GM12874 (cell line): ENCODE measurements at regions not wholly inside any gene's neighbourhood (a gene's known extent, or its start where the extent isn't known, plus 50 kb on each side); places are given as distances from the start of the nearest gene placed in this dataset.

Source experiments
- TF ChIP-seq, protein P1 (sequence below): IDR thresholded peaks from 2 replicates; pipeline ENCODE4 v1.5.1; 2011; ENCODE audit warnings: low read depth, mild to moderate bottlenecking, control low read depth, low read length, moderate library complexity; ENCODE audit not compliant: insufficient read depth

DNA sequence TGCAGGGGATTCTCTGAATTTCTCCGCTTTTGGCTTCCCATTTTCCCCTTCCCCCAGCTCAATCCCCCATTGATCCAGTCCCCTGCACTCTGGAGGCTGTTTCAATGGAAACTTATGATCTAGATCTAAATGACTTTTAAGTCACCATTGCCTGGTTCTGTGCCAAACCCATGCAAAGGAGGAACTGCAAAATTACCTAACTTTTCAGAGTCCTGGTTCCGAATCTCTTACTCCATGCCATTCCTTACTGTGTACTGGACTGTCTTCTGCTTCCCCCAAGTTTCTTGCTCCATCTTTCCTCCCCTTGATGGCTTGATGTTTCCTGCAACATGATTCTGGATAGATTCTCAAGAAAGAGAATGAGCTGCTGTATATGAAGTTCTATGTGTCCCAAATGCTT lies 327.8 kb downstream of the MIAT start:
- TF ChIP-seq, protein P1, sequence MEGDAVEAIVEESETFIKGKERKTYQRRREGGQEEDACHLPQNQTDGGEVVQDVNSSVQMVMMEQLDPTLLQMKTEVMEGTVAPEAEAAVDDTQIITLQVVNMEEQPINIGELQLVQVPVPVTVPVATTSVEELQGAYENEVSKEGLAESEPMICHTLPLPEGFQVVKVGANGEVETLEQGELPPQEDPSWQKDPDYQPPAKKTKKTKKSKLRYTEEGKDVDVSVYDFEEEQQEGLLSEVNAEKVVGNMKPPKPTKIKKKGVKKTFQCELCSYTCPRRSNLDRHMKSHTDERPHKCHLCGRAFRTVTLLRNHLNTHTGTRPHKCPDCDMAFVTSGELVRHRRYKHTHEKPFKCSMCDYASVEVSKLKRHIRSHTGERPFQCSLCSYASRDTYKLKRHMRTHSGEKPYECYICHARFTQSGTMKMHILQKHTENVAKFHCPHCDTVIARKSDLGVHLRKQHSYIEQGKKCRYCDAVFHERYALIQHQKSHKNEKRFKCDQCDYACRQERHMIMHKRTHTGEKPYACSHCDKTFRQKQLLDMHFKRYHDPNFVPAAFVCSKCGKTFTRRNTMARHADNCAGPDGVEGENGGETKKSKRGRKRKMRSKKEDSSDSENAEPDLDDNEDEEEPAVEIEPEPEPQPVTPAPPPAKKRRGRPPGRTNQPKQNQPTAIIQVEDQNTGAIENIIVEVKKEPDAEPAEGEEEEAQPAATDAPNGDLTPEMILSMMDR = no peak

DNA sequence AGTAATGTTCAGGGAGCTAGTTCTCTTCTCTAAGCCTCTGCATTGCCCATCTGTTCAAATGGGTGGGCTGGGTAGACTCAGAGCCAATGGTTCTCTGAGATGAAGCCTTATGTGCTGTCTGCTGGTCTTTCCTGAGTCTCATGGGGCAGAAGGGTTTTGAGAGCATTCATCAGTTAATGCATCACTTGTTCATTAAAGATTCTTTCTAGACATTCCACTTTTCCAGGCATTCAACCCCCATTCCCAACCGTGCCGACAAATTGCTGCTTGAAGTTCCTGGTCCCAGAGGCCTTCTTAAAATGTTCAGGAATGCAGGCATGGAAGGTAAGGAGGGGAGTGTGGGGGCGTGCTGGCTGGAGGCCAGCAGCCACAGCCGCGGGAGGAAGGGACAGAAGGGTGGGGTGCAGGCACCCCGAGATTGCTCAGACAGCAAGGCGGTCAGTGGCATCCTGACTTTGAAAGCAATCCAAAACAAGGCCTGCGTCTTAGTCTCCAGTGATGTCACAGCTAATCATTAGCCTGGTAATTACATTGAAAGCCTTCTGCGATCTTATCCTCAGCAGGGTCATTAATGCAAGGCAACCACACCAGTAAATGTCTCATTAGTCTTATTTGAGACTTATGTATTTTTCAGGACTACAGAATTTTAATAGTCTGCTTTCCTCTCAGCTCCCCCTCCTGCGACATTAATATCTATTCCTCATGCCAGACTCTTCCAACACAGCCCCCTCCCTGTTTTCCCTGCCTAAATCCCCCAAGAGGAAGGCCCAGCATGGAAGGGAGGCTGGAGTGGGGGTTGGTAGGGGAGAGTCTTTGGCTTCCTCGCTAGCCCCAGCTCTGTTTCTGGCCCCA lies 328.8 kb downstream of the MIAT start:
- TF ChIP-seq, protein P1 = no peak

DNA sequence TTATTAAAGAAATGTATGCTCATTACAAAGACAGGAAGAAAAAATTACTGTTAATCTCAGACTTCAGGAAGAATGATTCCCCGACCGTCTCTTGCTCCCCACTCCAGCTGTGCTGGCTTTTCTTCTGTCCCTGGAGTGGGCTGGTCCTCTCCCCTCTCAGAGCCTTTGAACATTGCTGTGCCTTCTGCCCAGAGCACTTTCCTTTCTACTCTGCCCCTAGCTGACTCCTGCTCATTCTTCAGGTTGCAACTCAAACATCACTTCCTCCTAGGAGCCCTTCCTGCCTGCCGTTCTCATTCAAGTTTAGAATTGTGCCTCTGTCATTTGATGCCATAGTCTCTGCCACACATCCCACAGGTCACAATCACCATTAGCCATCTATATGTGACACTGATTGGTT lies 329.5 kb downstream of the MIAT start:
- TF ChIP-seq, protein P1 = no peak

DNA sequence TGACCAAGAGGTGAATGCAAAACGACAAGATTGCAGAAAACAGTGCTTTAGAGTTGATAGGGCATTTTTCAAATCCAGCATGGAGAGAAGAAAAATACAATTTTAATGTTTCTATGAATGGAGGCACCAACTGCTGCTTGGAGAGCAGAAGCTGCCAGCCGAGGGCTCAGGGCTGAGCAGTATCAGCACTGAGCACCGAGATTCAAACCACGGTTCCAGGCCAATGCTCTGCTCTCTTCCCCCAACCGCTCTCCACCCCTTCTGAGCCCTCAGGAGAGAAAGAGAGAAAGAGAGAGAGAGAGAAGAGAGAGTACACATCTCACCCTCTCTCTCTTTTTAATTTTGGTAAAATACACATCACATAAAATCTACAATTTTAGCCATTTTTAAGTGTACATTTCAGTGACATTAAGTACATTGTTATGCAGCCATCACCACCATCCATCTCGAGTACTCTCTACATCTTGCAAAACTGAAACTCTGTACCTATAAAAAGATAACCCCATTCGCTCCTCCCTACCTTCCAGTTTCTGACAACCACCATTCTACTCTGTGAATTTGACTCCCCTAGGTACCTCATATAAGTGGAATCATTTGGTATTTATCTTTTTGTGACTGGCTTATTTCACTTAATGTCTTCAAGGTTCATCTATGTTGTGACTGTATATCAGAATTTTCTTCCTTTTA lies 333.3 kb downstream of the MIAT start:
- TF ChIP-seq, protein P1 = no peak

DNA sequence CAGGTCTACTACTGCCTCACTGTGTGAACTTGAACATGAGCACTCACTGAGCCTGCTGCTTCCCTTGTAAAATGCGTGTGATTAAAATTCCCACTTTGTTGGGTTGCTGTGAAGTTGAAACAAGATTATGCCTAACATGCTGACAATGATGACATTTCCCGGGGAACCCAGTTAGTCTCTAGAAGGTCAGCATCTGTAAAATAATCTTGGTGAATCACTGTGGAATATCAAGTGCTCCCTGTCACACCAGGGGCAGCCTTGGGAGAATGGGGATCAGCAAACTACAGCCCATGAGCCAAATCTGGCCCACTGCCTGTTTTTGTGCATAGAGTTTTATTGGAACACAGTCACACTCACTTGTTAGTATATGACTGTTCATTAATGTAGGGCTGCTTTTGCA lies 335.2 kb downstream of the MIAT start:
- TF ChIP-seq, protein P1 = no peak

DNA sequence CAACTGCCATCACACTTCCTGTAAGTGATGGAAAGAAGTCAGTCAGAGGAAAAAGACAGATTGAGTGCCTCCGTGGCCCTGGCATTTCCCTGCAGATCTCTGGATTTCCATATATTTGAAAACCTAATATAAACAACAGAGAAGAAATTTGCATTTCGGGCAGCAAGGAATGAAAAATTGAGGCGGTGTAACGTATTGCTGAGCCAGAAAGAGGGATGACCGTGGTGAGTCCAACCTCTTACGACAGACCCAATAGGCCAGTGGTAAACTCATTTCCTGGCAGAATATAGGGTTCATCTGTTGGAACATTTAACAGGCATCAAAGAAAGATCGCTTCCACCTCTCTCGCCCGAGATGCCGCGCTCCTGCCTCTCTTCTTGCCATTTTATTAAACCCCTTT lies 336.5 kb downstream of the MIAT start:
- TF ChIP-seq, protein P1 = no peak

DNA sequence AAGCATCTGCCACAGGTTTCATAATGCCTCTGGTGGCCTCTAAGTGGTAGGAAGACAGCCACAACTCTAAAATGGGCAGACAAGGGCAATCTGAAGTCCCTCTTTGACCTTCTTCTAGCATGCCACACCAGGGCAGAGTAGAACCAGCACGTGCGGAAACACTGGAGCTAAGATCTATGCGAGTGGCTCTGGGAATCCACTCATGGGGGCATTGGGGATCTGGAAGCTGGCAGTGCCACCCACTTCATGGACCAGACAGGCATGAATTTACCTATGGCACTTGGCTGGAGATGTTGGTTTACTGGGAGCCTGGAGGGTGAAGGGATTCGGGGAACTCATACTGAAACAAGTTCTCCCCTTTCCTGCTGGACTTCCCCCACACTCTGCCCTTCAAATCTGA lies 337.4 kb downstream of the MIAT start:
- TF ChIP-seq, protein P1 = no peak
